Mucosa of rectum (tissue), 2 donors: ENCODE measurements at regions not wholly inside any gene's neighbourhood (a gene's known extent, or its start where the extent isn't known, plus 50 kb on each side); places are given as distances from the start of the nearest gene placed in this dataset.

ENCODE experiments used
- H3K27ac ChIP-seq, 2 donors: one replicate each; pipeline ENCODE4 v1.7.0; 2013; ENCODE audit warnings: inconsistent platforms in 2 of 2, low read depth in 2 of 2, low read length in 2 of 2
- H3K27me3 ChIP-seq, 2 donors: one replicate each; pipeline ENCODE4 v1.7.0; 2013; ENCODE audit warnings: low read length in 2 of 2; ENCODE audit not compliant: control insufficient read depth in 2 of 2, insufficient read depth in 2 of 2
- H3K36me3 ChIP-seq, 2 donors: one replicate each; pipeline ENCODE4 v1.7.0; 2013; ENCODE audit warnings: low read length in 2 of 2; ENCODE audit not compliant: control insufficient read depth in 2 of 2, insufficient read depth in 2 of 2
- H3K4me1 ChIP-seq, 2 donors: one replicate each; pipeline ENCODE4 v1.7.0; 2013; ENCODE audit warnings: low read length in 2 of 2, mild to moderate bottlenecking in 1 of 2; ENCODE audit not compliant: control insufficient read depth in 2 of 2, insufficient read depth in 2 of 2
- H3K4me3 ChIP-seq, 2 donors: one replicate each; pipeline ENCODE4 v1.7.0; 2013; ENCODE audit warnings: low read length in 2 of 2
- H3K9ac ChIP-seq, 2 donors: one replicate each; pipeline ENCODE4 v1.7.0; 2013; ENCODE audit warnings: low read length in 2 of 2, low read depth in 1 of 2, mild to moderate bottlenecking in 1 of 2
- H3K9me3 ChIP-seq, 2 donors: one replicate each; pipeline ENCODE4 v1.7.0; 2013; ENCODE audit warnings: low read length in 2 of 2; ENCODE audit not compliant: control insufficient read depth in 2 of 2
- donor health status: healthy.
- donor health status: Normal muscosa, but diverticular disease.

GRCh38 chr18:77905011-77905410, 655.4 kb downstream of the GALR1 start:
- Histone ChIP-seq H3K36me3 (no peaks in the 10 kb centered on the region), H3K27ac (no peak overlapping the region), H3K4me3 (no peak overlapping the region), H3K9me3 (no peaks in the 10 kb centered on the region), H3K27me3 (no peaks in the 10 kb centered on the region), H3K4me1 (peaks cover under 1 to 3% of the 10 kb centered on the region in 2 donors), H3K9ac (no peak overlapping the region)

GRCh38 chr18:77905449-77906055, 655.9 kb downstream of the GALR1 start:
- no peaks in the 10 kb centered on the region for H3K27me3 ChIP-seq
- H3K9me3 ChIP-seq, result no peaks in the 10 kb centered on the region
- H3K4me3 ChIP-seq, result no peak overlapping the region
- H3K4me1 ChIP-seq, result no peaks in the 10 kb centered on the region
- no peaks in the 10 kb centered on the region for H3K36me3 ChIP-seq
- no peak overlapping the region for H3K27ac ChIP-seq
- no peak overlapping the region for H3K9ac ChIP-seq

GRCh38 chr18:77906103-77906892, 656.6 kb downstream of the GALR1 start:
- Histone ChIP-seq H3K36me3 (no peaks in the 10 kb centered on the region), H3K27me3 (no peaks in the 10 kb centered on the region), H3K4me3 (no peak overlapping the region), H3K4me1 (no peaks in the 10 kb centered on the region), H3K27ac (no peak overlapping the region), H3K9me3 (no peaks in the 10 kb centered on the region), H3K9ac (no peak overlapping the region)

- H3K36me3 ChIP-seq, result no peaks in the 10 kb centered on the region
- H3K27ac ChIP-seq, result no peak overlapping the region
- H3K9me3 ChIP-seq, result no peaks in the 10 kb centered on the region
- no peak overlapping the region for H3K4me3 ChIP-seq
- H3K9ac ChIP-seq, result no peak overlapping the region
- H3K27me3 ChIP-seq, result no peaks in the 10 kb centered on the region
- H3K4me1 ChIP-seq, result no peaks in the 10 kb centered on the region
Observed at GRCh38 chr18:77910347-77910746, 660.7 kb downstream of the GALR1 start.

- no peak overlapping the region for H3K27ac ChIP-seq
- H3K4me1 ChIP-seq, result no peaks in the 10 kb centered on the region
- no peaks in the 10 kb centered on the region for H3K36me3 ChIP-seq
- no peak overlapping the region for H3K4me3 ChIP-seq
- H3K9me3 ChIP-seq, result no peaks in the 10 kb centered on the region
- H3K27me3 ChIP-seq, result no peaks in the 10 kb centered on the region
- H3K9ac ChIP-seq, result no peak overlapping the region
Observed at GRCh38 chr18:77911971-77912605, 662.4 kb downstream of the GALR1 start.

- Histone ChIP-seq H3K4me3 (no peak overlapping the region), H3K27ac (no peak overlapping the region), H3K4me1 (no peaks in the 10 kb centered on the region), H3K36me3 (no peaks in the 10 kb centered on the region), H3K9ac (no peak overlapping the region), H3K9me3 (no peaks in the 10 kb centered on the region), H3K27me3 (no peaks in the 10 kb centered on the region)
Observed at GRCh38 chr18:77918730-77919129, 669.1 kb downstream of the GALR1 start.

GRCh38 chr18:77919923-77920322, 670.3 kb downstream of the GALR1 start:
- Histone ChIP-seq H3K9ac (no peak overlapping the region), H3K4me1 (no peaks in the 10 kb centered on the region), H3K4me3 (no peak overlapping the region), H3K9me3 (no peaks in the 10 kb centered on the region), H3K27me3 (no peaks in the 10 kb centered on the region), H3K36me3 (no peaks in the 10 kb centered on the region), H3K27ac (no peak overlapping the region)

- H3K4me1 ChIP-seq, result no peaks in the 10 kb centered on the region
- no peak overlapping the region for H3K27ac ChIP-seq
- H3K36me3 ChIP-seq, result no peaks in the 10 kb centered on the region
- no peaks in the 10 kb centered on the region for H3K27me3 ChIP-seq
- H3K9me3 ChIP-seq, result no peaks in the 10 kb centered on the region
- no peak overlapping the region for H3K4me3 ChIP-seq
- no peak overlapping the region for H3K9ac ChIP-seq
Observed at GRCh38 chr18:77935342-77935741, 685.7 kb downstream of the GALR1 start.

- H3K4me1 ChIP-seq, result no peaks in the 10 kb centered on the region
Observed at GRCh38 chr18:77940566-77940965, 690.9 kb downstream of the GALR1 start.

GRCh38 chr18:77944533-77944932, 694.9 kb downstream of the GALR1 start:
- H3K4me1 ChIP-seq, result no peaks in the 10 kb centered on the region
- H3K9me3 ChIP-seq, result no peaks in the 10 kb centered on the region
- H3K9ac ChIP-seq, result no peak overlapping the region
- no peak overlapping the region for H3K27ac ChIP-seq
- H3K27me3 ChIP-seq, result no peaks in the 10 kb centered on the region
- no peaks in the 10 kb centered on the region for H3K36me3 ChIP-seq
- no peak overlapping the region for H3K4me3 ChIP-seq

More at GRCh38 chr18:77940566-77940965, 690.9 kb downstream of the GALR1 start:
- H3K4me3 ChIP-seq, result no peak overlapping the region
- no peak overlapping the region for H3K27ac ChIP-seq
- H3K9me3 ChIP-seq, result no peaks in the 10 kb centered on the region
- H3K9ac ChIP-seq, result no peak overlapping the region
- H3K36me3 ChIP-seq, result no peaks in the 10 kb centered on the region
- no peaks in the 10 kb centered on the region for H3K27me3 ChIP-seq
